ENCODE measurements at regions not wholly inside any gene's neighbourhood (a gene's known extent, or its start where the extent isn't known, plus 50 kb on each side); places are given as distances from the start of the nearest gene placed in this dataset.

GRCh38 chr12:47312808-47313426 is 233.2 kb upstream of the AMIGO2 start:
- no CpG with 5 or more reads among the region's 3 CpGs for WGBS, 2 experiments (ENCODE audit: extremely low coverage in 2 of 2, insufficient read length in 1 of 2)
- ATAC-seq (ENCODE audit: low read depth) (no peak), DNase-seq (no peak)
- ChIA-PET POLR2A (ENCODE audit: unreplicated experiment) (no interaction called here), CTCF (no interaction called here)
- TF ChIP-seq ELK1 (IDR thresholded peaks at IDR 0.05; ENCODE audit: borderline replicate concordance, low read depth, low read length) = no peak
- TF ChIP-seq MXI1 (IDR thresholded peaks at IDR 0.05; ENCODE audit: borderline replicate concordance, low read depth, low read length) = no peak
- no peak for TF ChIP-seq RCOR1 (IDR thresholded peaks at IDR 0.05; ENCODE audit: insufficient replicate concordance, low read length)
- TF ChIP-seq CTCF (conservative IDR thresholded peaks at IDR 0.05; ENCODE audit: low read depth, low read length) = no peak
- no peak overlapping the region for H4K91ac ChIP-seq (ENCODE audit: insufficient read depth, low read depth, low read length)
- in situ Hi-C loops (cut with MboI; ENCODE audit: low sequenced_read_pairs) (no loop called here), dilution Hi-C loops (cut with HindIII; ENCODE audit: low sequenced_read_pairs, unreplicated experiment) (no loop called here), intact Hi-C loops (cut with micrococcal nuclease) (no loop called here)
- H3K4me3 ChIP-seq (ENCODE audit: insufficient read depth, low read depth, low read length) = no peak overlapping the region
- H3K56ac ChIP-seq (ENCODE audit: extremely low read depth, insufficient read depth, low read length) = no peak overlapping the region
- no peak overlapping the region for H3K9ac ChIP-seq (ENCODE audit: low read depth, low read length)
- H4K8ac ChIP-seq (ENCODE audit: low read depth in 2 of 2, low read length in 2 of 2) = no peak overlapping the region
- H3K79me1 ChIP-seq (ENCODE audit: low read depth in 1 of 2, low read length in 2 of 2) = no peaks in the 10 kb centered on the region
- no peak overlapping the region for H3K23ac ChIP-seq (ENCODE audit: low read depth, low read length)
- H3K4me1 ChIP-seq (ENCODE audit: control insufficient read depth, insufficient read depth, low read length) = no peaks in the 10 kb centered on the region
- no peak overlapping the region for H2BK120ac ChIP-seq (ENCODE audit: low read depth, low read length)
- no peak overlapping the region for H2BK5ac ChIP-seq (ENCODE audit: low read depth, low read length, poor library complexity, severe bottlenecking)
- no peak overlapping the region for H2AK5ac ChIP-seq (ENCODE audit: low read depth, low read length)
- H3K14ac ChIP-seq (replicated peaks; ENCODE audit: low read depth, low read length) = no peak overlapping the region
- no peaks in the 10 kb centered on the region for H4K20me1 ChIP-seq (ENCODE audit: insufficient read depth, low read length)
- no peak overlapping the region for H2BK15ac ChIP-seq (ENCODE audit: low read depth, low read length)
- 0 out of 2 replicates have a peak, but pooled peaks cover 3% of the 10 kb centered on the region for H3K9me1 ChIP-seq (ENCODE audit: insufficient read depth, low read length)
- no peaks in the 10 kb centered on the region for H3K27me3 ChIP-seq (ENCODE audit: control insufficient read depth, insufficient read depth, low read length)
- no peak overlapping the region for H3K18ac ChIP-seq (ENCODE audit: low read depth, low read length)
- H3K36me3 ChIP-seq (ENCODE audit: control insufficient read depth, insufficient read depth, low read length) = no peaks in the 10 kb centered on the region
- no peak overlapping the region for H4K5ac ChIP-seq (ENCODE audit: low read depth, low read length)
- H2BK20ac ChIP-seq (ENCODE audit: low read depth, low read length) = no peak overlapping the region
- H2AFZ ChIP-seq (replicated peaks; ENCODE audit: low read length, poor library complexity) = no peak overlapping the region
- H2AK9ac ChIP-seq (replicated peaks; ENCODE audit: low read depth, low read length, poor library complexity) = no peak overlapping the region
- H3K4ac ChIP-seq (ENCODE audit: low read depth, low read length) = no peak overlapping the region
- no peaks in the 10 kb centered on the region for H3K9me3 ChIP-seq (ENCODE audit: control insufficient read depth, insufficient read depth, low read length)
- H3K4me2 ChIP-seq (ENCODE audit: low read depth, low read length) = no peak overlapping the region
- H3K27ac ChIP-seq (ENCODE audit: insufficient read depth, low read length) = no peak overlapping the region
- BruUV-seq (replicated peaks) = no TSS peak
